GM04504 (cell line): ENCODE measurements at regions not wholly inside any gene's neighbourhood (a gene's known extent, or its start where the extent isn't known, plus 50 kb on each side); places are given as distances from the start of the nearest gene placed in this dataset.

Experiments used
- DNase-seq: peaks from one replicate; pipeline ENCODE4 v3.0.0-alpha.2; 2012; ENCODE audit warnings: low read depth

DNA sequence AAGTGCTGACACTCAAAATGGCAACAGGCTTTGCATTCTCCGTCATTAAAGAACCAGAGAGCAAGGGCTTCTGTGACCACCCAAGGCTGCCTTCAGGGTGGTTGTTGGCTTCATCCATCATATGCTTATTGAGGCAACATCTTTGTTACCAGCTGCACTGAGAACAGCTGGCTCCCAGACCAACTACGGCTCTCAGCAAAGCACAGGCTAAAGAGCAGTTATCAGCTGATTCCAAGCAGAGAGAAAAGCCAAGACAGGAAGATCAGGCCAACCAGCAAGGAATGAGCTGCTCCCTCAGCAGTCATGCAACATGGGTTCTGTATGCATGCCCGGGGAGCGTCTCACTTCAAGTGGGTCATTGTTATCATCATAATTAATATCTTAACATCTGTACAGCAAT is 358.9 kb downstream of the ACTL7B start:
- DNase-seq = no peak

DNA sequence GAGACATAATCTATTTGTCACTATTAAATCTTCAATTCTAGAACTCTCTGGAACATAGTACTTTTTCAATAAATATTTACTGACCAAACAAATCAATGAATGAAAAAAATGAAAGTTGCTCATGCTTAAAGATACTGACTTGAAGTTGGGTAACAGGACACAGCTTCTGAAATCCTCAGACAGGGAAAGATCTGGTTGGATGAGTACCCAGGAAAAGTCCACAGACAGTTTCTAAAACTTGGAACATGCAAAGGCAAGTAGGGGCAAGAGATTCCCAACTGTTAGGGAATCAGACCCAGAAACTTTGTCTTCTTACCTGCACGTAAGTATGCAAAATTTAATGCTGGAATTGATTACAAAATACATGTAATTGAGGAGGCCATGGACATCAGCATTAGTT is 366.2 kb downstream of the ACTL7B start:
- no peak for DNase-seq

DNA sequence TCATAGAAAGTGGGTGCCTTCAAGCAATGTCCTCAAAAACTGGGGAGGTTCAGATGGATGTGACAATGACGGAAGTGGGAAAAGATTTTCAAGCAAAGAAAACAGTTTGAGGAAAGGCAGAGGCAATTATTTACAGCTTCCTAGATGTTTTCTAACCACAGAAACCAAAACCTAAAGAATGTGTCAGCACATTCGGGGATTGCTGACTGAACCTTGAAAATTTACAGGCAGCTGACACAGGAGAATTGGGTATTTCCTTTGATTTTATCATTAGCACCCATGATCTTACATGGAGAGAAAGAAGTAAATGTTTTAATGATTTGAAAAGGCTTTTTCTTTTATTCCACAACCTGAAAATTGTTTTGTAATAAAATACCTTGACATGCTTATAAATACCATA is 369.0 kb downstream of the ACTL7B start:
- DNase-seq = no peak

DNA sequence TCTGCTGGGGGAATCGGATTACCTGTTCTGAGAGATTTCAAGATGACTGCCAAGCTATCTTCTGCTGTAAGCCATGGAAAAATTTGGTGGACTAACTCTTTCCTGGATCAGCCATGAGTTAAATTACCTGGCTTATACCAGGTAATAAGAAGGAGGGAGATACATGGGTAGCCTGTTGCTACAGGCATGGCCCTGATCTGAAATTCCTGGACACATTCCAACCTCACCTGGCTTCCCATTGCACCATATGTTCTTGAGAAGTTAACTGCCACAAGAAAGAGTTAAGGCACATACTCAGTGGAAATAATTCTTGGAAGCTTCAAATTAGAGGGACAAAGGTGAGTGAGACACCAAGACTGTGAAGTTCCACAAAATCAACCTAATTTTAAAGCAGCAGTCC is 371.3 kb downstream of the ACTL7B start:
- no peak for DNase-seq

DNA sequence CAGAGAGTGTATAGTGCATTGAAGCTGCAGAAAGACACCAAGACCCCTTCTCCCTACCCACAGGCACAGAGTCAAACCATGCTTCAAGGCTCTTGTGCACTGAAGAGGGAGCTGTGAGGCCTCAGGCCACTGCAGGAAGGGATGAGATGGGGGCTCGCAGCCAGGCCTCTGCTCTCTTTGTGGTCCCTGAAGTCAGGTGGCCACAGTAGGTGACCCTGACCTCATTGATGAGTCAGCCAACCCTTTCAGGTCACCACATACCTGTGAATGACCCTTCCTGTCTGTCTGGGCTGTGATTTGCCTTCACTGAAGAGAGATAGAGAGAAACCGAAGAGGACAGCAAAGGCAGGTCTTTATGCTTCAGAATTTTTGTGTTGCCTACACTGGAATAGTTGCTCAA is 372.1 kb downstream of the ACTL7B start:
- no peak for DNase-seq

DNA sequence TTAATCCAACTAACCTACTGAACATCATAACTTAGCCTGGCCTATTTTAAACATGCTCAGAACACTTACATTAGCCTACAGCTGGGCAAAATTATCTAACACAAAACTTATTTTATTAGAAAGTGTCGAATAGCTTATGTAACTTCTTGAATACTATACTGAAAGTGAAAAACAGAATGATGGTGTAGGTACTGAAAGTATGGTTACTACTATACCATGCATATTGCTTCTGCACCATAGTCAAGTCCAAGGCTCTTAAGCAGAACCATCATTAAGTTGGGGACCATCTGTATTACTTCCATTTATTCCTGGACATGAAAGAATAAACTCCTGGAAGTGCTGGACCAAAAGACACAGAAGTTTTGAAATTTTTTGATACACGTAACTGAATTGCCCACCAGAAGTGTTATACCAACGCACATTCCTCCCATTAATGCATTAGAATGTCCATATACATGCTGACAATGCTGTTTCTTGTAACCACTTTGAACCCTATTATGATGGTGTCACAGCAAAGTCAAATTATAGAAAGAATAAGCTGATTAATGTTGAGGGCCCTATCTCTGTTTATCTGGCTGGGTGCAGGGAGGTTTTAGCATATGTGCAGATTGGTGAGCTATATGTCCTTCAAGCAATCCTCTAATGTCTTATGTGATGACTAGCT is 375.7 kb downstream of the ACTL7B start:
- DNase-seq = no peak

DNA sequence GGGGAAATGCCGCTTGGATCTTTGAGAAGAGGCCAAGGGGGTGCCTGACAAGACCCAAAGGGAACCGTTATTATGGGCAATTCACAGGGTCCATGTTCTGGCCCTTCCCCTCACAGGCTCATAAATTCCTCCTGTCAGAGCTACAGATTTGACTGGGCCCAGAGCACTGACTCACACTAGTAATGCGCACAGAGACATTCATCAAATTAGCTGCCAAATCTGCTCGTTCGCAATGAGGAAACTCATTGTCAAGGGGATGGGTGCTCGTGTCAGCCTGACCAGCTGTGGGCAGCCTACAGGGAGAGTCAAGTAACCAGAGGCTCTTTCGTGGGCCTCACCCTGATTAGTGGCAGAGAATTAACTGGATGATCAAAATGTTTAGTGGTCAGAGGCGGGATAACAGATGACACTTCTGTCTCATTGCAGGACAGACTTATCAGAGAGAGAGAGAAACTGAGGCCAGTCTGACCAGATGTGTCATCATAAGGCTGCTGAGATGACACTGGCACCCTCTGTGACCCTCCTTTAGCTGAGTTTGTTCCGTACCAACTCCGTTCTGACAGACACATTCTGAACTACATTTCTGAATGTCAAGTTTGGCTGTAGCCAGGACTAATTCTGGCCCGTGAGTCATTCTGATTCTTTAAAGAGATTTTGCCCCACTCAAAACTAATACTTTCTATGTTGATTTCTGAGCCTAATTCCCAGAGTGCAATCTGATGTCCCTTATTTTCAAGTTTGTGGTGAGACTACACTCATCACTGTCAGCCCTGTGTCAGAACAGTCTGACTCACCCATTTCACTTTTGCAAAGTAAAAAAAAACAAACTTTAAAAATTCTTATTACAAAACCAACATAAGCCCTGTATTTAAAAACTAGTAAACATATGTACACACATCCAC is 377.1 kb downstream of the ACTL7B start:
- peak; percentile 84 for DNase-seq

DNA sequence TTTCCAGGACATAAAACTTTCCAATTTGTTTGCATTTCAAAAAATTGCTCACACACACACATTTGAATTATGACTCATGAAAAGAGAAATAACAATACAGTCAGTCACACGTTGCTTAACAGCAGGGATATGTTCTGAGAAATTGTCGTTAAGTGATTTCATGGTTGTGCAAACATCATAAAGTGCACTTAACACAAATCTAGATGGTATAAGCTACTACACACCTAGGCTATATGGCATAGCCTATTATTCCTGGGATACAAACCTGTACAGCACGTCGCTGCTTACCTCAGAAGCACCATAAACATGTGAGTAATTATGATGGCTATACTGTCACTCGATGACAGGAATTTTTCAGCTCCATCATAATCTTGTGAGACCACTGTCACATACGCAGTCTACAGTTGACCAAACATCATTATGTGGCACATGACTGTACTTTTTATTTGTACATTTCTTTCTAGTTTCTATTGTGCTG is 378.2 kb downstream of the ACTL7B start:
- peak; percentile 55 for DNase-seq

DNA sequence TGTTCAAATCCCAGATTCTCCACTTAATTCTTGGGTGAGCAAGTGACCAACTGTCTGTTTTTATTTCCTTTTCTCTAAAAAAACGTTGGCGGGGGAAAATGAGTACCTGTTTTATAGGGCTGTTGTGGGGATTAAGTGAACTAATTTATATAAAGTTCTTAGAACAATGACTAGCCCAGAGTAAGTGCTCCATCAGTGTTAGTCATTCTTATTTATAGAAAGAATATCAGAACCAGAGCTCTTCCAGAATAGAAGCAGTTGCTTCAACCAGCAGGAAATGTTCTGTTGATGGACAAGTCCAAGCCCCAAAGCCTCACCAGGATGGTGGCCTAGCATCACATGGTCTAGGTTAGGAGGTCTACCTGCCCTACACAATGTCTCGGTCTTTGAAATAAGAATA is 379.2 kb downstream of the ACTL7B start:
- no peak for DNase-seq

DNA sequence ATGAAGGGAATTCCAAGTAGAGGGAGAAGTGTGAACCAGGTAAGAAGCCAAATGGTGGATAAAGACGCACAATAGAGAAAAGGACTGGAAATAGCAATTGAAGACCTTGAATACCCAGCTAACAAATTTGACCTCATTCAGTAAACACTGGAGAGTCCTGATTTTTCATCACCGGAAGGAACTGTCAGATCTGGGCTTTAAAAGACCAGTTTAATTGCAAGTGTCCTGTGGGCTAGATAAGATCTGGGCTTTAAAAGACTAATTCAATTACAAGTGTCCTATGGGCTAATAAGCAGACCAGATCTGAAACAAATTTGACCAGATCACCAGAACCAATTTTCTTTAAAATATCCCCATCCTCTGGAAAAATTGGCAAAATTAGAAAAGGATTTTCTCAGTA is 380.0 kb downstream of the ACTL7B start:
- DNase-seq = no peak

DNA sequence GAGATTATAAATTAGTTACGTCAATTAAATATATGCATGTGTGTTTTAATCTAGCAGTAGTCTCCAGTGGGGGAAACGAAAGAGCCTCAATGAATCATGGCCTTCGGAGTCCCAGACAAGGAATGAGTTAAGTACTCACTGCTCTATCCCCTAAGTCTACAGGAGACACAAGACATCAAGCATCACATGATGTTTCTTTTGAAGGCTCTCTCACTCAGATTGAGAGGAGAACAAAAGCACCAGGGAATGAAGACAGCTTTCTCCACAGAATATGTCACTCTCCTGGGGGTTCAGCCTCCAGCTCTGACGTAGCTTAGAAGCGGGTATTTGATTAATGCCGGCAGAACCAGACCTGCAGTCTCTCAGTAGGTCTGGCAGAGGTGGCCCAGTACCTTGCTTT is 381.4 kb downstream of the ACTL7B start:
- DNase-seq = no peak

DNA sequence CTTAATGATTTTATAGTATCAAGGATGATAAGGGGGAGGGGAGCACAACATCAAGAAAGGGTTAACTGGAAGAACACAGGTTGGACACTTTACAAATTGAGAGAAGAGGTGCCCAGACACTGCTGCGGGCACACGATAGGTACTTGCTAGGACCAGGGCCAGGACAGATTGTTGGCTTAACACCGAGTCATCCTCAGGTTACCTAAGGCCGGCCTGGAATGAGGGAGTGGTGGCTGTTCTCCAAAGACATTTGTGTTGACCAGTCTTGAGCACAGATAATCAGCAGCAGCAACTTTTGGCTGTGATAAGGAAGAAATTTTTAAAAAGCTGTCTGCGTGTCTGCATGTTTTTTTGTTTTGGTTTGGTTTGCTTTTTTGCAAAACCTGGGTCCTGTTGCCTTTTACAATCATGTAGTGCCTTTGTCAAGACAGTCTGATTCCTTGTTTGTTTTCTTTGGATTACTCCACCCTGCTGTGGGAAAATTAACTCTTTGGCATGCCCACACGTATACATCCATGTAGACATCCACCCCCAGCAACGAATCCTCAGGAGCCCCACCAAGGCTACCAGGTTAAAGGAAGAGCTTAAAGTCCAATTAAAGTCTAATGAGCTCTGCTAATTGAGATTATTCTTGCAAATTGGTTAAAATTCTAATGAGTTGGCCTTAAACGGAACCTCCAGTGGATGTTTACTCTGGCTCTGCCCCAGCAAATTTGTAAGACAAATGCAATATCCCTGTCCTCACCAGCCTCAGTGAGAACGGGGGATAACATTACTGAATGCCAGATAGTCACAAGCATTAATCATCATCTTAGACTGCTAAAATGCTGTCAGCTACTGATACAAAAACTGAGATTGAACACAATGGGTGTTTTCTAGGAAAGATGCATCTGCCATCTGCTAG is 382.3 kb downstream of the ACTL7B start:
- no peak for DNase-seq

DNA sequence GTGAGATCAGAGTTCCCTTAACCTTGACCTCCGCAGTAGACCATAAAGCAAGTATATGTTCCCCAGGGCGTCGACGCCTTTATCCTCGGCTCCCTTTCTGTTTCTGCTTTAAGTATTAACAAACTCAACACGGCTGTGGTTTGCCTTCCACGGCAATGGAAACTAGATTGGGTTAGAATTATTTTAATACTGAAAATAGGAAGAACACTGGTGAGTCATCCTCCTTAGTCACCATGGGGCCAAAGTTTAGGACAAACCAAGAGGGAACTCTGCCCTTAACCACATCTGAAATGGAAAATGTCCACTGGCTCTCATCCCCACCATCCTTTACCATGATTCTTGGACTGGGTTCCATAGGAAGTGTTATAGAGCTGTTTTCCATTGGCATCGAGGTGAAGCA is 386.1 kb downstream of the ACTL7B start:
- DNase-seq = no peak

DNA sequence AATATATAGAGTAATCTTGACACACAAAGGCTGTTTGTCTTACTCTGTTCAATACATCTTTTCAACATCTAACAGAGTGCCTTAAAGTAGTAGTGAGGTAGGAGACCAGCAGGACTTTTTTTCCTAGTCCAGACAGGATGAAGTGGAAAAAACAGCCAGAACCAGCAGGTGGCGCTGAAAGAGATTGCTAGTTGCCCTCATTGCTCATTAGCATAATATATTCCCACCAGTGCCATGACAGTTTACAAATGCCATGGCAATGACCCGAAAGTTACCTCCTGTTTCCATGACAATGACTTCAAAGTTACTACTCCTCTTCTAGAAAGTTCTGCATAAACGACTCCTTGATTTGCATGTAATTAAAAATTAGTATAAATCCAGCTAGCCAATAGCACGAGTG is 387.4 kb downstream of the ACTL7B start:
- no peak for DNase-seq

DNA sequence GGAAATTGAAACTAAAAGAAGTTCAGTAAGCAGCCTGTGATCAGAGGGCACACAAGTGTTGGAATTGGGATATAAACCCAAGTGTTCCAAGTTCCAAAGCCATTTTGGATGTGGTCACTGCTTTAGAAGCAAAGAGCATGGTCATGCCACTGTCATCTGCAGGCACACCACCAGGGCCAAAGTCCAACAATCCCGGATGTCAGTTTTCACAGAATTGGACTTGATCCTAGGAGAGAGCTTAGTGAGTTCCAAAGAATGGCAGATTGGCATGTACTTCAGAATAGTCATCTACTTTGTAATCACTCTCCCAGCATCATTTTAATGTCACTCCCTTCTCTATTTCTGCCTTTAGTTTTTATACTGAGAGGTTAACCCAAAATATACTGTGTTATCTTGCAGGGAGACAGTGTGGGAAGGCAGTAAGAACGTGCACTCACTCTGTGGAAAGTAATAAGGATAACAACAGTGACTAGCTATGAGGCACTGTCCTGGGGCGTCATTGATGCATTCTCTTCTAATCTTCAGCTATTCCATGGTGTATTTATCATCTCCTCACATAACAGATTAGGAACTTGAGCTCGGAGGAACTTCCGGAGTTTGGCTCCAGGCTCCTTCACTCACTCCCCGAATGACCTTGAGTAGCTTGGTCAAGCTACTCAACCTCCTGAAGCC is 388.0 kb downstream of the ACTL7B start:
- DNase-seq = no peak

DNA sequence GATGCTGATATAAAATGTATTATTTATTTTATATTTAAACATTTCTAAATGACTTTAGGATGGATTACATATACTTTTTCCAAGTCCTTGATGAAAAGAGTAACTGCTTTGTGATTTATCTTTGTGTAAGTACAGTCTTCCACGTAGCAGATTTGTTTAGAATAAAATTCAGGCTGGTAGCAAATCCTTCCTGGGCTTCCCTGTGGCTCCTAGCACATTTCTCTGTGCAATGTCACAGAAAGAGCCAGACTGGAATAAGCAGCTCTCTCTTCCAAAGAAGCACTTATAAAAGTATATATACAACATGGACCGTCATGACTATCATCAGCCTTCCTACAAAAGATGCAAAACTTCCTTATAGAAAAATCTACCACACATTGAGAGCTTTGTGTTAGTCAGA is 388.6 kb downstream of the ACTL7B start:
- no peak for DNase-seq

DNA sequence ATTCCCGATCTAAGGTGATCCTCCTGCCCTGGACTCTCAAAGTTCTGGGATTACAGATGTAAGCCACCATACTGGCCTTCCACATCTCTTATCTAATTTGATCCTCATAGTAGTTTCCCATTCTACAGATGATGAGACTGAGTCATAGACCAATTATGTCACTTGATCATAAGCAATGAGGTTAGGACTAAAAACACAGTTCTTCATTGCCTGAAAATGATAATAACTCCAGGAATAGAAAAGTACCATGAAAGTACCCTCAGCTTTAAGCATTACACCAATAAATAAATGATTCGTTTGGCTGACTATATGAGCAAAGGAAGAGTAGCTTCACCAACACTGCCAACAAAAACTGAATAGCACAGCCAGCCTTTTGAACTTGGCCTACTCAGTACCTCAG is 389.5 kb downstream of the ACTL7B start:
- DNase-seq = no peak

DNA sequence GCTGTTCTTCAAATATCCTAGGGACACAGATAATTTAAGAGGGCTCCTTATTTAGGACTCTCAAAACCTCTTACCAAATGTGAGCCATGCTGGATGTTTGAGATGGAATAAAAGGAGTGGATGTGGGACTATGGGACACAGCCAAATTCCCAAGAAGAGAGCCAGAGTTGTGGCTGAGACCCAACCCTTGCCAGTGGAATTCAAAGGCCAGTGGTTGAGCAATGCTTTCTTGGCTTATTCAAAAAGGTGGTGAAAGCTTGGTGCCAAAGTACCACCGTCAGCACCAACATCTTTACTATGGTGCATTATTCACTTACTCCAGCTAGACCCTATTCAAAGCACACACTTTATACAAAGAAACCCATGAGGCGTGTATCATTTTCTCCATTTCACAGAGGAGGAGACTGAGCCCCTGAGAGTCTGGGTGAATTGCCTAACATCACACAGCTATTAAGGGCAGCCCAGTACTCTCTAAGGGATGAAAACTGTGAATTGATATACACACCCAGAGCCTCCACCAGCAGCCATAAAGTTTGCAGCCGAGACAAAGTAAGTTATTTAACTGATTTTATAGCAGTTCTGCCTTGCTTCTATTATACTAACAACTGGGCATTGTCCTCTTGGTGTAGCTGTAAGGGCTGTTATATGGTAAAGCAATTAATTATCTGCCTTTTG is 391.7 kb downstream of the ACTL7B start:
- no peak for DNase-seq

DNA sequence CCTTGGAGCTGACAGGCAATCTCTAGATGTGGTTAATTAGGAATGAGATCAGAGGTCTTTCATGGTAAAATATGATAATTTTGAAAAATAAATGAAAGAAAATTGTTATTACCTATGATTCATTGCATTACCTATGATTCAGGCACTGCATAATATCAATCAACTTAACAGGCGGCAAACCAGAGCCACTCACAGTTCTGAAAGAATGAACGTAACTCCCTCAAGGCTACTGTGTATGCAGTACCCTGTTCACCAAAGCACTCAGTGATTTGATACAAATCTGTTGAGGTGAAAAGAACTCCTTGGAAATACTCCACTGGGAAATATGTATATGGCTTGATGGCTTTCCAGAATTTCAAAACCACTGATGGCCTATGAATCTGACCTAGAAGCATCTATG is 398.9 kb downstream of the ACTL7B start:
- DNase-seq = no peak

DNA sequence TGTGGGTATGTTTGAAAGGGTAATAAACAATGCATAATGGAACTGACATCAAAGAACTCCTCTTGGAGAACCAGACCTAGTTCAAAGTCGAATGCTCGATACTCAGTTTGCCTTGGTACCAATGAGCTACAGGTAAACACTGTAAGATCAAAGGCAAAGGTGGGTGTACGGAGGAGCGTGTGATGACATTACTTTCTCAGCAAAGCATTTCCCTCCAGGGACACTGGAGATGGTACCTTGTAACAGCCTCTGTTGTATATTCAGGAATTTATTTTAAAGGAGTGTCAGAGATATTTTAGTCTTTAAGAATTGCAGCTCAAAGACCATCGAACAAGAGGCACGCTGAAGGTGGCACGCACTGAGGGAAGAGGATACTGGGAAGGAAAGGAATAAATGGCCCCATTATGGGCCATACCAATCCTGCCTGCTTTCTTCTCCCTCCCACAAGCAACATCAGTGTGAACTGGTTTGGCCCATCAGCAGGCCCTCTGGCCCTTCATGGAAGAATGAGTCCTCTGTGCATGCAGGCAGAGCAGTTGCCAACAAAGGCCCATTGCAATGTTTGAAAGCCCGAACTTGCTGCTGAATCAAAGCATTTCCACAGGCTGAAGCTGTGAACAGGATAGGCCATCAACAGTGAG is 410.2 kb downstream of the ACTL7B start:
- no peak for DNase-seq
